ENCODE measurements at regions not wholly inside any gene's neighbourhood (a gene's known extent, or its start where the extent isn't known, plus 50 kb on each side); places are given as distances from the start of the nearest gene placed in this dataset.

DNA sequence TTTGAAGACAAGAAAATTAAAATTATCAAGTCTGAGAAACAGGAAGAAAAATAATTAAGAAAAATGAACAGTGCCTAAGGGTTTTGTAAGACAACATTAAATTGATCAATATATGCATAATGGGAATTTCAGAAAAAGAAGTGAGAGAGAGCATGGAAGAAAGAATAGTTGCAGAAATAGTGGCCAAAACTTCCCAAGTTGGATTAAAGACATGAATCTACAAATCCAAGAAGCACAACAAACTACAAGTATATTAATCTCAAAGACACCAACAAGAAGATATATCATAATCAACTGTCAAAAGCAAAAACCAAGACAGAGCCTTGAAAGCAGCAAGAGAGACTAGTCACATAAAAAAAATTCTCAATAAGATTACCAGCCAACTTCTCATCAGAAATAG is 488.0 kb downstream of the RASEF start:
- no peaks in the 10 kb centered on the region for H3K27me3 ChIP-seq (ENCODE audit: control insufficient read depth in 3 of 3, insufficient read depth in 3 of 3, low read length in 2 of 3)
- no peak overlapping the region for H3K9ac ChIP-seq (ENCODE audit: insufficient read depth in 1 of 2, low read length in 2 of 2)
- peaks cover 0 to 13% (median 3%) of the 10 kb centered on the region in 4 donors for H3K9me3 ChIP-seq (ENCODE audit: control insufficient read depth in 4 of 4, insufficient read depth in 3 of 4, low read length in 3 of 4)
- DNase-seq (no peak), ATAC-seq (ENCODE audit: insufficient read depth, low FRiP score) (no peak)
- H3K4me3 ChIP-seq, result no peak overlapping the region
- TF ChIP-seq, protein P1, sequence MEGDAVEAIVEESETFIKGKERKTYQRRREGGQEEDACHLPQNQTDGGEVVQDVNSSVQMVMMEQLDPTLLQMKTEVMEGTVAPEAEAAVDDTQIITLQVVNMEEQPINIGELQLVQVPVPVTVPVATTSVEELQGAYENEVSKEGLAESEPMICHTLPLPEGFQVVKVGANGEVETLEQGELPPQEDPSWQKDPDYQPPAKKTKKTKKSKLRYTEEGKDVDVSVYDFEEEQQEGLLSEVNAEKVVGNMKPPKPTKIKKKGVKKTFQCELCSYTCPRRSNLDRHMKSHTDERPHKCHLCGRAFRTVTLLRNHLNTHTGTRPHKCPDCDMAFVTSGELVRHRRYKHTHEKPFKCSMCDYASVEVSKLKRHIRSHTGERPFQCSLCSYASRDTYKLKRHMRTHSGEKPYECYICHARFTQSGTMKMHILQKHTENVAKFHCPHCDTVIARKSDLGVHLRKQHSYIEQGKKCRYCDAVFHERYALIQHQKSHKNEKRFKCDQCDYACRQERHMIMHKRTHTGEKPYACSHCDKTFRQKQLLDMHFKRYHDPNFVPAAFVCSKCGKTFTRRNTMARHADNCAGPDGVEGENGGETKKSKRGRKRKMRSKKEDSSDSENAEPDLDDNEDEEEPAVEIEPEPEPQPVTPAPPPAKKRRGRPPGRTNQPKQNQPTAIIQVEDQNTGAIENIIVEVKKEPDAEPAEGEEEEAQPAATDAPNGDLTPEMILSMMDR (IDR thresholded peaks at IDR 0.05; ENCODE audit: control extremely low read depth, extremely low read depth), result no peak
- no peak overlapping the region for H3K27ac ChIP-seq (ENCODE audit: low read depth in 1 of 2, low read length in 1 of 2)
- H3K4me1 ChIP-seq (ENCODE audit: control insufficient read depth in 5 of 5, insufficient read depth in 5 of 5, low read length in 5 of 5), result no peaks in the 10 kb centered on the region
- H3K36me3 ChIP-seq (ENCODE audit: control insufficient read depth in 4 of 4, insufficient read depth in 4 of 4, low read length in 4 of 4), result no peaks in the 10 kb centered on the region

DNA sequence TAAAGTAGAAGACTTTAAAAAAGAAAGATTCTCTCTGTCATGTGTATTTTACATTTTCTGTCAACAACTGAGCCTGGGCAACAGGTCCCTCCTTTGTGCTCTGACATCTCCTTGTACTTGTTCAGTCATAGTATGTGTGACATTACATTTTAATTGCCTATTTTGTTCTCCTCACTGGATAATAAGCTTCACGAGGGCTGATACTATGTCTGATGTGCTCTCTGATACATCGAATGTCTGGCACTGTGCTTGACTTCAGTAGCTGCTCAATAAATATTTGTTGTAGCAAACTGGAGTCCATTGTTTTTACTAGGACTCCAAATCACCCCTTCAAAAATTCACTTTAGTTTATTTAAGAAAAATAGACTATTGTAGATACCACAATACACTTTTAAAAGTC is 482.0 kb downstream of the RASEF start:
- 81 to 83% methylated on average over 2 of the region's 2 CpGs for WGBS, 2 donors
- no peak overlapping the region for H3K27ac ChIP-seq (ENCODE audit: low read depth in 1 of 2, low read length in 1 of 2)

DNA sequence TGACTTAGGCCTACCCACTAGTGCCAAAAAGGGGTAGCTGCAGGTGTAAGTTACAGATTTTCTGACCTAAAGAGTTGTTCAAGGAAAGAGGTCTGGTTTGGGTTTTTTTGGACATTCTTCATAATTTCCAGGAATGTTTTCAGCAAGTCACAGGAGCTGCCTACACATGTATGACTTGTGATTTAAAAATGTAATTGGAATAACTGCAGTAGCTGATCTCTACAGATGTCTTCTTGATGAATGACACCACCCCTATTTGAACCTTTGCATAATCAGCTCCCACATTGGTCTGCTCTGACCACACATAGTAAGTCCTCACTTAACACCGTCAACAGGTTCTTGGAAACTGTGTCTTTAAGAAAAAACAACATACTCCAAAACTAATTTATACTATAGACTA is 481.4 kb downstream of the RASEF start:
- 90 to 93% methylated on average over 1 of the region's 1 CpG for WGBS, 2 donors
- no peaks in the 10 kb centered on the region for H3K36me3 ChIP-seq (ENCODE audit: control insufficient read depth in 4 of 4, insufficient read depth in 4 of 4, low read length in 4 of 4)
- H3K9me3 ChIP-seq (ENCODE audit: control insufficient read depth in 4 of 4, insufficient read depth in 3 of 4, low read length in 3 of 4), result peaks cover 0 to 9% (median 1%) of the 10 kb centered on the region in 4 donors
- no peak for ATAC-seq (ENCODE audit: insufficient read depth, low FRiP score)
- TF ChIP-seq, protein P1 (IDR thresholded peaks at IDR 0.05; ENCODE audit: control extremely low read depth, extremely low read depth), result no peak
- H3K27ac ChIP-seq (ENCODE audit: low read depth in 1 of 2, low read length in 1 of 2), result no peak overlapping the region
- peaks cover 0 to 6% (median 0%) of the 10 kb centered on the region in 5 donors for H3K4me1 ChIP-seq (ENCODE audit: control insufficient read depth in 5 of 5, insufficient read depth in 5 of 5, low read length in 5 of 5)
- H3K4me3 ChIP-seq, result no peak overlapping the region
- DNase-seq, result no peak
- H3K27me3 ChIP-seq (ENCODE audit: control insufficient read depth in 3 of 3, insufficient read depth in 3 of 3, low read length in 2 of 3), result no peaks in the 10 kb centered on the region
- H3K9ac ChIP-seq (ENCODE audit: insufficient read depth in 1 of 2, low read length in 2 of 2), result no peak overlapping the region

More for the DNA sequence above, 482.0 kb downstream of the RASEF start:
- Histone ChIP-seq H3K36me3 (ENCODE audit: control insufficient read depth in 4 of 4, insufficient read depth in 4 of 4, low read length in 4 of 4) (no peaks in the 10 kb centered on the region), H3K27me3 (ENCODE audit: control insufficient read depth in 3 of 3, insufficient read depth in 3 of 3, low read length in 2 of 3) (no peaks in the 10 kb centered on the region), H3K4me1 (ENCODE audit: control insufficient read depth in 5 of 5, insufficient read depth in 5 of 5, low read length in 5 of 5) (peaks cover 0 to 6% (median 0%) of the 10 kb centered on the region in 5 donors), H3K4me3 (no peak overlapping the region), H3K9me3 (ENCODE audit: control insufficient read depth in 4 of 4, insufficient read depth in 3 of 4, low read length in 3 of 4) (peaks cover 0 to 9% (median 1%) of the 10 kb centered on the region in 4 donors), H3K9ac (ENCODE audit: insufficient read depth in 1 of 2, low read length in 2 of 2) (no peak overlapping the region)
- DNase-seq (no peak), ATAC-seq (ENCODE audit: insufficient read depth, low FRiP score) (no peak)
- TF ChIP-seq, protein P1 (IDR thresholded peaks at IDR 0.05; ENCODE audit: control extremely low read depth, extremely low read depth), result no peak

DNA sequence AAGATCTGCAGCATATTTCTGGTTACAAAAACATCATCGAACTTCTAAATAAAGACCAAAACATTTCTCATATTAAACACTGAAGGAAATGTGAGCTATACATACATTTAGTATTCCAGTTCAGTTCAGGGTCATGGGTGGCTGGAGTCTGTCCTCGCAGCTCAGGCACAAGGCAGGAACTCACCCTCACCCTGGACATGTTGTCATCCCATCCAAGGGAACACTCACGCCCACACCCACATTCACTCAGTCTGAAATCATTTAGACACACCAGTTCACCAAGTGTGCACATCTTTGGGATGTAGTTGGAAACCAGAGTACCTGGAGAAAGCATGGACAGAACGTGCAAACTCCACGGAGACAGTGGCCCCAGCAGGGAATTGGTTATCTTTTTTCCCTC is 481.0 kb downstream of the RASEF start:
- Histone ChIP-seq H3K27me3 (ENCODE audit: control insufficient read depth in 3 of 3, insufficient read depth in 3 of 3, low read length in 2 of 3) (no peaks in the 10 kb centered on the region), H3K36me3 (ENCODE audit: control insufficient read depth in 4 of 4, insufficient read depth in 4 of 4, low read length in 4 of 4) (no peaks in the 10 kb centered on the region), H3K9ac (ENCODE audit: insufficient read depth in 1 of 2, low read length in 2 of 2) (no peak overlapping the region), H3K4me3 (no peak overlapping the region), H3K9me3 (ENCODE audit: control insufficient read depth in 4 of 4, insufficient read depth in 3 of 4, low read length in 3 of 4) (peaks cover 0 to 9% (median 1%) of the 10 kb centered on the region in 4 donors), H3K4me1 (ENCODE audit: control insufficient read depth in 5 of 5, insufficient read depth in 5 of 5, low read length in 5 of 5) (peaks cover 0 to 6% (median 0%) of the 10 kb centered on the region in 5 donors), H3K27ac (ENCODE audit: low read depth in 1 of 2, low read length in 1 of 2) (no peak overlapping the region)
- DNase-seq, result no peak
- TF ChIP-seq, protein P1 (IDR thresholded peaks at IDR 0.05; ENCODE audit: control extremely low read depth, extremely low read depth), result no peak
- ATAC-seq (ENCODE audit: insufficient read depth, low FRiP score), result no peak
- 93 to 94% methylated on average over 5 of the region's 5 CpGs for WGBS, 2 donors

Measured in lung (tissue), 11 donors.